GM12892 (cell line): ENCODE measurements at regions not wholly inside any gene's neighbourhood (a gene's known extent, or its start where the extent isn't known, plus 50 kb on each side); places are given as distances from the start of the nearest gene placed in this dataset.

Source experiments
- POLR2A ChIP-seq: IDR thresholded peaks from 2 replicates; pipeline ENCODE4 v1.6.1; 2011; ENCODE audit warnings: low read depth, low read length, control low read depth
- POLR2AphosphoS5 ChIP-seq: IDR thresholded peaks from 2 replicates; pipeline ENCODE4 v1.6.1; 2011; ENCODE audit warnings: low read depth, low read length, control low read depth
- TAF1 ChIP-seq: IDR thresholded peaks from 2 replicates; pipeline ENCODE4 v1.6.1; 2011; ENCODE audit warnings: low read depth, mild to moderate bottlenecking, control low read depth, low read length, borderline replicate concordance

DNA sequence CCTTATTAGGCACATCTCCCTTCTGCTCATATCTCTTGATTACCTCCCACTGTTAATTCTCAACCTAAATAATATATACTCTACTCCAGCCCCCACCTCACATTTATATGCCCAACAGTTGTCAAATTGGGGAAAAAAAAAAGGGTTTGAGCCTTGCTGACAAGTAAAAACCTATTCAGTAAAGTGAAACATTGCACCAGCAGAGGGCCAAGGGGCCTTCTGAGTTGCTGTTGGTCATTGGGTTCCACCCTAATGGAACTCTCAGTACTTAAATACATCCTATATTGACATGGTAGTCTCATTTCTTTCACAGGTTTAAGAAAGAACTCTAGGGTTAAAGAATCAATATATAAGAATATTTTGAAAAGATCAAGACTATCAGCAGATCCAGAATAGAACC, 362.2 kb downstream of the SMARCA1 start:
- TF ChIP-seq POLR2AphosphoS5 (no peak), POLR2A (no peak), TAF1 (no peak)
